ENCODE measurements at regions not wholly inside any gene's neighbourhood (a gene's known extent, or its start where the extent isn't known, plus 50 kb on each side); places are given as distances from the start of the nearest gene placed in this dataset.
"Not testable (repeated sequence)": the region's sequence is repeated elsewhere in the genome, so short reads cannot be mapped to it uniquely, and the experiment has no call there.

- Histone ChIP-seq H3K79me2 (ENCODE audit: low read depth) (no peaks in the 10 kb centered on the region), H3F3A (ENCODE audit: low read depth) (no peaks in the 10 kb centered on the region), H4K20me1 (ENCODE audit: low read depth) (no peaks in the 10 kb centered on the region), H3K9me3 (ENCODE audit: low read depth) (no peaks in the 10 kb centered on the region), H2AFZ (replicated peaks) (no peak overlapping the region), H3K27ac (no peak overlapping the region), H3K36me3 (no peaks in the 10 kb centered on the region), H3K4me1 (peaks cover 11% of the 10 kb centered on the region), H3K27me3 (no peaks in the 10 kb centered on the region), H3K4me2 (no peak overlapping the region), H3K9ac (no peak overlapping the region), H3K4me3 (no peak overlapping the region)
- H3K9me3 Mint-ChIP-seq: no peaks in the 10 kb centered on the region
- no peak for TF ChIP-seq CTCF (IDR thresholded peaks at IDR 0.05)
- TF ChIP-seq EZH2 (IDR thresholded peaks at IDR 0.05): no peak
- no peak for TF ChIP-seq EZH2phosphoT487 (IDR thresholded peaks at IDR 0.05)
- H3K4me1 Mint-ChIP-seq: peaks cover 19% of the 10 kb centered on the region
- no peak for DNase-seq (ENCODE audit: low spot score)
- H3K4me3 Mint-ChIP-seq: no peak overlapping the region
- no peak overlapping the region for H3K27ac Mint-ChIP-seq
- peaks cover 17% of the 10 kb centered on the region for H3K27me3 Mint-ChIP-seq (ENCODE audit: insufficient read depth, low read depth)
- H3K36me3 Mint-ChIP-seq: peaks cover 3% of the 10 kb centered on the region
Measured at GRCh38 chr20:57109571-57109953, 156.9 kb downstream of the BMP7 start.

- not testable (repeated sequence) for H3K79me2 ChIP-seq (ENCODE audit: low read depth); H3K9ac ChIP-seq; H3K4me3 Mint-ChIP-seq; H2AFZ ChIP-seq (replicated peaks); DNase-seq (ENCODE audit: low spot score); H3K9me3 ChIP-seq (ENCODE audit: low read depth); H4K20me1 ChIP-seq (ENCODE audit: low read depth); H3K27me3 ChIP-seq; H3K27ac ChIP-seq; H3K36me3 Mint-ChIP-seq; H3K9me3 Mint-ChIP-seq; H3K36me3 ChIP-seq; H3K4me3 ChIP-seq; H3F3A ChIP-seq (ENCODE audit: low read depth); H3K27ac Mint-ChIP-seq; H3K4me2 ChIP-seq
- peaks cover 18% of the 10 kb centered on the region for H3K27me3 Mint-ChIP-seq (ENCODE audit: insufficient read depth, low read depth)
- peaks cover 11% of the 10 kb centered on the region for H3K4me1 ChIP-seq
- H3K4me1 Mint-ChIP-seq: peaks cover 19% of the 10 kb centered on the region
Measured at GRCh38 chr20:57110121-57111027, 156.1 kb downstream of the BMP7 start.

GRCh38 chr20:57111028-57111373 is 155.4 kb downstream of the BMP7 start:
- H3K4me1 Mint-ChIP-seq: peaks cover 19% of the 10 kb centered on the region
- H3K27me3 Mint-ChIP-seq (ENCODE audit: insufficient read depth, low read depth): peaks cover 22% of the 10 kb centered on the region
- Histone ChIP-seq H3K27me3 (no peaks in the 10 kb centered on the region), H3K4me3 (no peak overlapping the region), H4K20me1 (ENCODE audit: low read depth) (no peaks in the 10 kb centered on the region), H3K27ac (no peak overlapping the region), H2AFZ (replicated peaks) (no peak overlapping the region), H3K79me2 (ENCODE audit: low read depth) (no peaks in the 10 kb centered on the region), H3F3A (ENCODE audit: low read depth) (no peaks in the 10 kb centered on the region), H3K36me3 (no peaks in the 10 kb centered on the region), H3K4me2 (no peak overlapping the region), H3K9me3 (ENCODE audit: low read depth) (no peaks in the 10 kb centered on the region), H3K9ac (no peak overlapping the region), H3K4me1 (peaks cover 11% of the 10 kb centered on the region)
- H3K27ac Mint-ChIP-seq: no peak overlapping the region
- H3K9me3 Mint-ChIP-seq: peaks cover 3% of the 10 kb centered on the region
- no peak for DNase-seq (ENCODE audit: low spot score)
- no peak for TF ChIP-seq EZH2phosphoT487 (IDR thresholded peaks at IDR 0.05)
- no peak for TF ChIP-seq EZH2 (IDR thresholded peaks at IDR 0.05)
- TF ChIP-seq CTCF (IDR thresholded peaks at IDR 0.05): no peak
- H3K36me3 Mint-ChIP-seq: peaks cover 3% of the 10 kb centered on the region
- H3K4me3 Mint-ChIP-seq: no peak overlapping the region

GRCh38 chr20:57112448-57112847 is 154.0 kb downstream of the BMP7 start:
- H3K27ac Mint-ChIP-seq: no peak overlapping the region
- Histone ChIP-seq H3K4me3 (no peak overlapping the region), H3F3A (ENCODE audit: low read depth) (no peaks in the 10 kb centered on the region), H3K9ac (no peak overlapping the region), H3K27ac (no peak overlapping the region), H3K27me3 (no peaks in the 10 kb centered on the region), H3K4me1 (peaks cover 11% of the 10 kb centered on the region), H3K79me2 (ENCODE audit: low read depth) (no peaks in the 10 kb centered on the region), H2AFZ (replicated peaks) (no peak overlapping the region), H4K20me1 (ENCODE audit: low read depth) (no peaks in the 10 kb centered on the region), H3K4me2 (no peak overlapping the region), H3K36me3 (no peaks in the 10 kb centered on the region), H3K9me3 (ENCODE audit: low read depth) (no peaks in the 10 kb centered on the region)
- peaks cover 3% of the 10 kb centered on the region for H3K9me3 Mint-ChIP-seq
- H3K4me1 Mint-ChIP-seq: peaks cover 22% of the 10 kb centered on the region
- no peak for DNase-seq (ENCODE audit: low spot score)
- peaks cover 3% of the 10 kb centered on the region for H3K36me3 Mint-ChIP-seq
- peaks cover 20% of the 10 kb centered on the region for H3K27me3 Mint-ChIP-seq (ENCODE audit: insufficient read depth, low read depth)
- no peak overlapping the region for H3K4me3 Mint-ChIP-seq
- no peak for TF ChIP-seq EZH2phosphoT487 (IDR thresholded peaks at IDR 0.05)
- no peak for TF ChIP-seq CTCF (IDR thresholded peaks at IDR 0.05)
- TF ChIP-seq EZH2 (IDR thresholded peaks at IDR 0.05): no peak
